Fibroblast of the aortic adventitia (primary cell): ENCODE measurements at regions not wholly inside any gene's neighbourhood (a gene's known extent, or its start where the extent isn't known, plus 50 kb on each side); places are given as distances from the start of the nearest gene placed in this dataset.
A peak's percentile ranks its signal among the peaks of the same experiment; 100 is the strongest.

Experiments used
- DNase-seq: peaks from one replicate; pipeline ENCODE4 v3.0.0-alpha.2; 2010; ENCODE audit warnings: low read depth
- H3K4me3 ChIP-seq: 2 replicates; pipeline ENCODE4 v1.5.1; 2011; ENCODE audit warnings: low read depth, mild to moderate bottlenecking, control low read depth, low read length, moderate library complexity
- TF ChIP-seq, protein P1 (sequence below): IDR thresholded peaks from 2 replicates; pipeline ENCODE4 v1.5.1; 2011; ENCODE audit warnings: mild to moderate bottlenecking, low read length, control low read depth, inconsistent platforms; ENCODE audit not compliant: insufficient read depth

DNA sequence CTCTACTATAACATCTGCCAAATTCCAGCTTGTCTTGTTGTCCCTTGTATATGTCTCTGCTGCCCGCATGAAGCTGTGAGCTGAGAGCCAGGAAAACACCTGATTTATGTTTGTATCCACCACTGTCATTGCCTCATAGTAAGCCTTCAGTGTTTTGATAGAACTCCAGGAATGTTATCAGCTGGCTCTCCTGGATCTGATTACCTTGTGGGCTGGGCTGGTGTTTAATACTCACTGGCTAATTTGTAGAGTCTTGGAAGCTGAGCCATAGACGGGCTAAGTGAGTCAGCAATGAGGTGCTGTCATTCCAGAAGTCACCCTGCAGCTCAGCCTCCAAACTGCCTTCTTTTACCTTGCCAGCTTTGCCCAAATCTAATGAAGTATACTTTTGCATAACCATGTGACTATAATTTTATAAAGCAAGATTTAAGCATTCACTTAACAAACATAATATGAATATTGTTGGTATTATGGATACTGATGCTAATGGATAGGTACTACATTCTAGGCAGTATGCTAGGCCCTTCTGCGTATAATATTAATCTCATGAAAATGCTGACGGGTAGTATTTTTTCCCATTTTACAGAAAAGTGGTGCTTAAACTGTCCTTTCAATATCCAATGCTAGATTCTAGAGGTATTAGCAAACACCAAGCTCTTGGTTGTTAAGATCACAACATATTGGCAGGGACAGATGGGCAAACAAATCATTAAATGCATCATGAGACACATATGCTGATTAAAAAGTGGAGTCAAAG is 62.7 kb upstream of the GATA6 start:
- H3K4me3 ChIP-seq = no peak overlapping the region
- TF ChIP-seq, protein P1, sequence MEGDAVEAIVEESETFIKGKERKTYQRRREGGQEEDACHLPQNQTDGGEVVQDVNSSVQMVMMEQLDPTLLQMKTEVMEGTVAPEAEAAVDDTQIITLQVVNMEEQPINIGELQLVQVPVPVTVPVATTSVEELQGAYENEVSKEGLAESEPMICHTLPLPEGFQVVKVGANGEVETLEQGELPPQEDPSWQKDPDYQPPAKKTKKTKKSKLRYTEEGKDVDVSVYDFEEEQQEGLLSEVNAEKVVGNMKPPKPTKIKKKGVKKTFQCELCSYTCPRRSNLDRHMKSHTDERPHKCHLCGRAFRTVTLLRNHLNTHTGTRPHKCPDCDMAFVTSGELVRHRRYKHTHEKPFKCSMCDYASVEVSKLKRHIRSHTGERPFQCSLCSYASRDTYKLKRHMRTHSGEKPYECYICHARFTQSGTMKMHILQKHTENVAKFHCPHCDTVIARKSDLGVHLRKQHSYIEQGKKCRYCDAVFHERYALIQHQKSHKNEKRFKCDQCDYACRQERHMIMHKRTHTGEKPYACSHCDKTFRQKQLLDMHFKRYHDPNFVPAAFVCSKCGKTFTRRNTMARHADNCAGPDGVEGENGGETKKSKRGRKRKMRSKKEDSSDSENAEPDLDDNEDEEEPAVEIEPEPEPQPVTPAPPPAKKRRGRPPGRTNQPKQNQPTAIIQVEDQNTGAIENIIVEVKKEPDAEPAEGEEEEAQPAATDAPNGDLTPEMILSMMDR = no peak
- peak; percentile 17 for DNase-seq

DNA sequence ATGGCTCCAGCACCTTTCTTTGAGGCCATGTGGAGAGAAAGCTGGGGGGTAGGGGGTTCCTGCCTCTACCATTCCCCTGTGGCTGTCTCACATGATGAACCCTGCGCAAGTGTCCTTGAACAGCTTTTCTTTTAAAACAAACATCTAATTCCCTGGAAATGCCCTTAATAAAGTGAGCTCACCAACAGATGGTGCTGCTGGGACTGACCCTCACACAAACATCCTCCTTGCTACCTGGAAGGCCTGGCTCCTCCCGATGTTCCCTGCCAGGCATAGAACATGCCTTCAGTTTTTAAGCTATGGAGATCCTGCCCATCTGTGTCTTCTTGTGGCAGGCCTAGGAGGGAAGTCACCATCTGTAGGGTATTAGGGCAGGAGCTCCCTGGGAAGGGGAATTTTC is 60.7 kb upstream of the GATA6 start:
- TF ChIP-seq, protein P1 = peak; percentile 9
- DNase-seq = peak; percentile 4
- H3K4me3 ChIP-seq = no peak overlapping the region

DNA sequence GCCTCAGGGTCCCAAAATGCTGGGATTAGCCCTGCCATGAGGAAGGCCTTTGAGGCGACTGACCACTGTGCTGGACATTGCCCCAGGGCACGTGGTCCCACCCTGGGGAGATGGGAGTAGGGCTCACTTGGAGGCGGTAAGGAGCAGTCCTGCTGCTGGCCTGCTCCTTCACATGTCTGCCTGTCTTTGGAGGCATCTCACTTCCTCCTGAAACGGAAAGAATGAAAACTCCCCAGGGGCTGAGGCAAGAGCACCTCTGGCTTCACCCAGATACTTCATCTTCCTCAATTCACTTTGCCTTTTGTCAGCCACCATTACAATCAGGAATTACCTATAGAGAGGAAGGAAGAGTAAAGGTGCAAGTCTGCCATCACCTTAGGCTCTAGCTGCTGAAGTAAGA is 59.9 kb upstream of the GATA6 start:
- H3K4me3 ChIP-seq = no peak overlapping the region
- no peak for DNase-seq

DNA sequence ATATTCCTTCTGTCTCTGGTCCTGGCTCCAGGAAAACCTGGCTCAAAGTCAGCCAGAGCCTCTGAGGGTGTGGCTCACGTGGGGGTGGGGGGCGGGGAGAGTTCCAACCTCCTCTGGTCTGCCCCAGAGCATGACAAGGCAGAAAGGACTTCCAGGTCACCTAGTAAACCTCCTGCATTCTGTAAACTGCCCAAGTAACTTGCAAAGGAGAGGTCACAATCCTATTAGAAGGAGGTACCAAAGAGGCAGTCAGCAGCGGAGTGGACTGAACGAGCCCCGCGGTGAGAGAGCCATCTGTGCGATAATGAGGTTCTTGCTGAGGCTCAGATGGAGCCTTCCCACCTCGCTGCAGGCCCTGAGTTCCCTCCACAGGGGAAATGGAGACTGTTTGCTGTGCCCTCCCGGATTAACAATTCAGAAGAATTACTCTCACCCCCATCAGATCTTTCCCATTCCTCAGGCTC is 58.9 kb upstream of the GATA6 start:
- H3K4me3 ChIP-seq = no peak overlapping the region
- no peak for DNase-seq
- TF ChIP-seq, protein P1 = no peak

More for the DNA sequence above, 59.9 kb upstream of the GATA6 start:
- TF ChIP-seq, protein P1 = no peak

DNA sequence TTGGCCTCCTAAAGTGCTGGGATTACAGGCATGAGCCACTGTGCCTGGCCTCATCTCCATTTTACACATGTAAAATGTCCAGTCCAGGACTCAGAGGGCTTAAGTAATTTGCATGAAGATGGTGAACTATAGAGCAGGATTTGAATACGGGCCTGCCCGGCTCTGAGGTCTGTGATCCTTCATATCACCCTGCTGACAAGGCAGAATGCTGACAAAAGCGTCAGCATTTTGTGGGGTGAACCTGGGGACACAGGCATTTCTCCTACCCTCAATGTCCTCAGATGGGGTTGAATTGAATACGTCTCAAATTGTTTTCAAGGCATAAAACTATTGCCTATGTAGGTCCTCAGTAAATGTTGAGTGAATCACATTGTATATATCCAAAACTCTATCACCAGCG is 57.2 kb upstream of the GATA6 start:
- no peak overlapping the region for H3K4me3 ChIP-seq
- DNase-seq = no peak
- TF ChIP-seq, protein P1 = no peak

DNA sequence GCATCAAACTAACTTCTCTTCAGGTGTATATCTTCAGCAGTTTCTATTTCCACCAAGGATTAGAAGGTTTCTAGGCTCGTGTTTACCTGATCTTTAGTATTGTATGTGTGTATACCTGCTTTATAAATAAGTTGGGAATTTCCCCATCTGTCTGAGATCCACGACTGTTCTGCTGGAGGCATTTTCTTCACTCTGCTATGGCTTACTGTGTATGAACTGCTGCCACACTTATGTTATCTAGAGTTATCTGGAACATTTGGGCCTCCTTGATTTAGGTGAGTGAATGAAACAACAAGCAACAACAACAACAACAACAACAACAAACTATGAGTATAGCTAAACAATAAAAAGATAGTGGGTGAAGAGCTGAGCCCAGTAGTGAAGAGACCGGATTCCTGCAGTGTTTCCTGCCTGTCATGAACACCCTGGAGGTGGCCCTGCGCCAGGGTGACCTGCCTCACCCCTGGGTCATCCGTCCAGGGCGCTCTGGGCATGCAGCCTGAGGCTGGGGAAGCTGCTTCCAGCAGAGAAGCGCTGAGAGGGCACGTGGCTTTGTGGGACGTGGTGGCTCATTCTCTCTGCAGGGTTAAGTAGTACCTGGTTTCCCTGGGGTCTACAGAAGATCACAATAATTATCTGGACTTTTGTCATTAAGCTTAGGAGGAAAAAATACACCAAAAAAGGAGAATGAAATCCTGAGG is 56.1 kb upstream of the GATA6 start:
- TF ChIP-seq, protein P1 = no peak
- no peak overlapping the region for H3K4me3 ChIP-seq
- no peak for DNase-seq
